ENCODE measurements at regions not wholly inside any gene's neighbourhood (a gene's known extent, or its start where the extent isn't known, plus 50 kb on each side); places are given as distances from the start of the nearest gene placed in this dataset.

DNA sequence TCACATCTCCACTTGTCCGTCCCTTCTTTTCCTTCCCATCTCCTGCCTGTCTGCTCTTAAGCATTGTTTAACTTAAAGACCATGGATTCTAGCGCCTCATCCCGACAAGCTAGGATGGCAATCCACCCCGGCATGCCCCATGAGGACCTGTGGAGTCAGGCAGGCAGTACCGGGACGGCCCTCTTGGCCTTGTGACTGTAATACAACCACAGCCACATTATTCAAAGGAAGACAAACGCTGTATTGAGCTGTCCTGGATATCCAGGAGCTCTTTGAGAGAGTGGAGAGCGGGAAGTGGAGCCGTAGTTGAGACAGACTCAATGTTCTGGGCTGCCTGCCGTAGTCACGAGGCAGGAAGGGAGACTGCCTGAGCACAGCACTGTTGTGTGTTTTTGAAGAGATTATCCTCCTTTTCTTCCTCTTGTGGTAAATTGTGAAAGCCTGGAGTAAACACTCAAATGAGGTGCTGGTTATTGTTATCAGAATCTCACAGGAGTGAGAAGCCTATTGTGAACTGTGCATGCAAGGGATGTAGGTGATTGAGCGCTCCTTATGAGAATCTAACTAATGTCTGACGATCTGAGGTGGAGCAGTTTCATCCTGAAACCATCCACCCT lies 929.8 kb upstream of the CNTNAP5 start:
- no peak overlapping the region for H3K4me3 Mint-ChIP-seq
- CTCF ChIA-PET: no interaction called here
- H3K4me1 Mint-ChIP-seq: no peaks in the 10 kb centered on the region
- no peak overlapping the region for H3K27ac Mint-ChIP-seq
- DNase-seq: no peak
- peaks cover 17% of the 10 kb centered on the region for H3K9me3 Mint-ChIP-seq
- no peaks in the 10 kb centered on the region for H3K27me3 Mint-ChIP-seq
- no peaks in the 10 kb centered on the region for H3K36me3 Mint-ChIP-seq

DNA sequence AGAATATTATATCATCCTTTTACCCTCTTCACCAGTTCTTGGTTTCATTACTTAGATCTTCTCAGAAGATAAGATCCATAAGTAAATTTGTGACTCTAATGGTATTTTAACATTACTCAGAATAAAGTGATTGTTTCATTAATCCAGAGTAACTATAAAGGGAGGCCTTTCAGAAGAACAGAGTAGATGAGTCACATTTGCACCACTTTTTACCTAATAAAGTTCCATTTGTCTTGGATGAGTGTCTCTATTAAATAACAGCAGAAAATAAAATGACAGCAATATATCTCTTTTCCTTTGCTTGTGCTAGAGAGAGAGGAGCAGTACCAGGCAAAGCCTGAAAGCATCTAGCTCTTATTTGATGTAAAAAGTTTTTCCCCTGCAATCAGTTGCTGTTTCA lies 926.5 kb upstream of the CNTNAP5 start:
- H3K27ac Mint-ChIP-seq: no peak overlapping the region
- no peaks in the 10 kb centered on the region for H3K4me1 Mint-ChIP-seq
- no peaks in the 10 kb centered on the region for H3K27me3 Mint-ChIP-seq
- H3K4me3 Mint-ChIP-seq: no peak overlapping the region
- H3K36me3 Mint-ChIP-seq: no peaks in the 10 kb centered on the region
- DNase-seq: no peak
- CTCF ChIA-PET: no interaction called here
- peaks cover 17% of the 10 kb centered on the region for H3K9me3 Mint-ChIP-seq

DNA sequence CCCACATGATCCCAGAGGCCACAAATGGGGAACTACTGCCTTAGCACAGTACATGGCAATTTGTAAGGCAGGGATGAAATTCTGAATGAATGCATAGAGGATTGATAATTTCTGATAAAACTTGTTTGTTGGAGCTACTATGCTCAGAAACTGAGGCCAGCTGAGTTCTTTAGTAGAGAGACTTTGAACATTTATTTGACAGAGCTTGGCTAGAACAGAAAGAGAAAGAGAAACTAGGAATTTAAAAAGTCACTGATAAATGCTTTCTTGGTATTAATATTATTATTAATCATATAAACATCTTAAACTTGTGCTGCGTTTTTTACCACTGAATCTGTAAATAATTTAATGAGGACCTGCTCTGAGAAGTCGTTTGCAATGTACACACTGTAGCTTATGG lies 923.7 kb upstream of the CNTNAP5 start:
- H3K36me3 Mint-ChIP-seq: no peaks in the 10 kb centered on the region
- no peak overlapping the region for H3K4me3 Mint-ChIP-seq
- H3K4me1 Mint-ChIP-seq: no peaks in the 10 kb centered on the region
- H3K27me3 Mint-ChIP-seq: no peaks in the 10 kb centered on the region
- CTCF ChIA-PET: no interaction called here
- no peak for DNase-seq
- H3K9me3 Mint-ChIP-seq: peaks cover 8% of the 10 kb centered on the region
- H3K27ac Mint-ChIP-seq: no peak overlapping the region

DNA sequence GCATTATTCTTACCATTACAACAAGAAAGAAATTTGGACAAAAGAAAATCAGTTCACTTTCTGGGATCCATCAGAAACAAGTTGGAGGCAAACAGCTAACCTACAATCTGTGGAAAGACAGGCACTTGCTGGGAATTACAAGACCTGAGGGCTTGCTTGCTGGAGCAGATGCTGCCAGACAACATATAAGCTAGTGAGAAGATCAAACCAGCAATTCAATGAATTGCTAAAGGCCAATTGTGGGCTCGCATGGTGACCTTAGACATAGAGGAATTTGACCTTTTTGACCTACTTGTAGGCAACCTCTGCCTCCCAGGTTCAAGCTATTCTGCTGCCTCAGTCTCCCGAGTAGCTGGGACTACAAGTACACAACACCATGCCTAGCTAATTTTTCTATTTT lies 921.2 kb upstream of the CNTNAP5 start:
- H3K4me1 Mint-ChIP-seq: no peaks in the 10 kb centered on the region
- CTCF ChIA-PET: no interaction called here
- H3K27me3 Mint-ChIP-seq: no peaks in the 10 kb centered on the region
- H3K36me3 Mint-ChIP-seq: no peaks in the 10 kb centered on the region
- no peak overlapping the region for H3K27ac Mint-ChIP-seq
- no peak overlapping the region for H3K4me3 Mint-ChIP-seq
- peaks cover 6% of the 10 kb centered on the region for H3K9me3 Mint-ChIP-seq
- DNase-seq: no peak

DNA sequence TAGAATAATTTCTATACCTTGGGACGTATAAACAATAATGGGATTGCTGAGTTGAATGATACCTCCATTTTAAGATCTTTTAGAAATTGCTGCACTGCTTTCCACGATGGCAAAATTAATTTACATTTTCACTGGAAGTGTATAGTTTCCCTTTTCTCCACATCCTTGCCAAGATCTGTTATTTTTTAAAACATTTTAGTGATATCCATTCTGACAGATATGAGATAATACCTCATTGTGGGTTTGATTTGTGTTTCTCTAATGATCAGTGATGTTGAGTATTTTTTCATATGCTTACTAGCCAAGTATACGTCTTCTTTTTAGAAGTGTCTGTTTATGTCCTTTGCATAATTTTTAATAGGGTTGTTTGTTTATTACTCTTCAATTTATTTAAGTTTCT lies 908.5 kb upstream of the CNTNAP5 start:
- CTCF ChIA-PET: no interaction called here
- Mint-ChIP-seq H3K4me3 (no peak overlapping the region), H3K9me3 (peaks cover 25% of the 10 kb centered on the region), H3K36me3 (no peaks in the 10 kb centered on the region), H3K27me3 (no peaks in the 10 kb centered on the region), H3K27ac (no peak overlapping the region), H3K4me1 (no peaks in the 10 kb centered on the region)
- no peak for DNase-seq

DNA sequence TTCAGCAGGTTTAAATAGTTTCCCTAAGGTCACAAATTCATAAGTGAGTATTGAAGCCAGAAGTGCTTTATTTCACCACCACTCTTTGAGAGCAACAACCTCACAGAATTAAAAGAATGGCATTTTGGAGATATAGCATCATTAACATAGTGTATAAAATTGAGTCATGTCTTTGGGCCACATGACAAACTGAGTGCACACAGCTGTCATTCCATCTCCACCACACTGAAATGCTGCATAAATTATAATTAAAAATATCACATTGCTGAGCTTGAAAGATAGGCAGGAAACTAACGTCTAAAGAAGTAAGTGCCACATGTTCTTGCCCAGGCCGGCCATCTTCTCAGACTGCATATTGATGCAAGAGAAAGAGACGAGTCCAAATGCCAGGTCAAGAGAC lies 897.9 kb upstream of the CNTNAP5 start:
- no peaks in the 10 kb centered on the region for H3K36me3 Mint-ChIP-seq
- no peak for DNase-seq
- no peaks in the 10 kb centered on the region for H3K27me3 Mint-ChIP-seq
- no peak overlapping the region for H3K4me3 Mint-ChIP-seq
- CTCF ChIA-PET: no interaction called here
- H3K27ac Mint-ChIP-seq: no peak overlapping the region
- H3K9me3 Mint-ChIP-seq: peaks cover 19% of the 10 kb centered on the region
- no peaks in the 10 kb centered on the region for H3K4me1 Mint-ChIP-seq

DNA sequence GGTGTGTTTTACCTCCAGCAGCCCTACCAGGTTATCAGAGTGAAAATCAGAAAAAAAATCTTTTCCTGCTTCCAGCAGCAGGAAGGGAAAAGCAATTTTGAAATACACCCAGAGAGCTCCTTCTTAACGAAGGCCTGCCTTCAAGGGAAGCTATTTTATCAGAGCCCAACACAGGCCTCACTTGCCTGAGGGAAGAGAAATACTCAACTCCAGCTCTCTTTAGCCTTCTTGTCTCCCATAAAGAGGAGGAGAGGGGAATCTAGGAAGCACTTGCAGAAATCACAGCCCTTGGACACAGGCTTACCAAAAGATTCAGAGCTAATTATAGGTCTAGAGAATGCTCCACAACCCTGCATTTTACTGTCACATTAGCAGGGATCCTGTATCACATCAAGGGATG lies 896.1 kb upstream of the CNTNAP5 start:
- Mint-ChIP-seq H3K4me1 (no peaks in the 10 kb centered on the region), H3K9me3 (peaks cover 21% of the 10 kb centered on the region), H3K36me3 (no peaks in the 10 kb centered on the region), H3K27me3 (no peaks in the 10 kb centered on the region), H3K27ac (no peak overlapping the region), H3K4me3 (no peak overlapping the region)
- CTCF ChIA-PET: no interaction called here
- no peak for DNase-seq

DNA sequence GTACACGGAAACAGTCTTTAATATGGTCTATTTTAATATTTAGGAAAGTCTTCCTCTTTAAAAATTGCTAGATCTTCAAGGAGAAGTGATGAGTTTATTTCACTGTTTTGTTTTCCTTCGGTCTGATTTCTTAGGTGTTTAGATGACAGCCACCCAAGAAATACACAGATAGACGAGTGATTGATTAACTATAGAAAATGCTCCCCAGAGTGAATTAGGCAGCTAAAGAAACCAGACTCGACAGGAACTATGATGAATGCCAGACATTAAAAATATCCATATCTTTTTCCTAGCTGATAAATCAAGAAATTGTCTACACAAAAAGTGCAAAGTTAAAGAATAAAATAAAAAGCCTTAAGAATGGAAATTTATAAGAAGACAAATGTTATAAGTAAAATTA lies 888.7 kb upstream of the CNTNAP5 start:
- Mint-ChIP-seq H3K27me3 (no peaks in the 10 kb centered on the region), H3K4me1 (no peaks in the 10 kb centered on the region), H3K36me3 (no peaks in the 10 kb centered on the region), H3K9me3 (peaks cover 10% of the 10 kb centered on the region), H3K4me3 (no peak overlapping the region), H3K27ac (no peak overlapping the region)
- CTCF ChIA-PET: no interaction called here
- DNase-seq: no peak

DNA sequence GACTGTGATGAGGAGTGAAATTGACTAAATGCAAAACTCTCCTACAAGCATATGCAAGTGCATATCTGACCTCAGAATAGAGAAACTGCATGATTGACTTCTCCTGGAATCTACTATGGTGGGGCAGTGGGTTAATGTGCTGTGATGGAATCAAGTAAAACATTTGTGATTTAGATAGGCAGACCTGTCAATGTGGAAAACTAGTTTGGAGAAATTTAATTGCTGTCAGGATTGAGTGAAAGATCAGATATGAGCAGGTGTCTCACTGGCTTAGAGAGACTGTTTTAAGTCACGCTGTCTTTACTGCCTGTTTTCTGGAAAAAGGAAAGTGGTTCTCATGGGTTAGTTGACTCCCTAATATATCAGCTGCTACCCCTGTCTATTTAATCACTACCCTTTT lies 881.0 kb upstream of the CNTNAP5 start:
- no peak for DNase-seq
- no peak overlapping the region for H3K4me3 Mint-ChIP-seq
- H3K27ac Mint-ChIP-seq: no peak overlapping the region
- no peaks in the 10 kb centered on the region for H3K36me3 Mint-ChIP-seq
- H3K27me3 Mint-ChIP-seq: no peaks in the 10 kb centered on the region
- no peaks in the 10 kb centered on the region for H3K4me1 Mint-ChIP-seq
- CTCF ChIA-PET: no interaction called here
- peaks cover 17% of the 10 kb centered on the region for H3K9me3 Mint-ChIP-seq

DNA sequence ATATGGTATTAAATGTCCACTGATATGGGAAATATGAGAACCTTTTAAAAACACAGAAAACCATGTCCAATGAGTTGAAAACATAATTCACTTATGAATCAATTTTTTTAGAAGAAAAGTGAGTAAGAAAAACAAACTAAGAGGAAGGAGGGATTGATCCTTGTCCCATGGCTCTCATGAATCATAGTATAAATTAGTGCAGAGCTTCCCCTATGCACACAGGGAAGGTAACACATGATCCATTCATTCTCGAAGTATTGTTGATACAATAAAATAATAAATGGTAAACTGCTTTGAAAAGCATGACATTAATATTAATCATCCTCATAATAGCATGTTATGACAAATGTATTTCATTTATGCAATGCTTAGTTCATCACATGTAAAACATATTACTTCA lies 872.0 kb upstream of the CNTNAP5 start:
- CTCF ChIA-PET: no interaction called here
- no peak for DNase-seq
- no peaks in the 10 kb centered on the region for H3K27me3 Mint-ChIP-seq
- H3K36me3 Mint-ChIP-seq: no peaks in the 10 kb centered on the region
- peaks cover 3% of the 10 kb centered on the region for H3K9me3 Mint-ChIP-seq
- H3K4me3 Mint-ChIP-seq: no peak overlapping the region
- H3K27ac Mint-ChIP-seq: no peak overlapping the region
- no peaks in the 10 kb centered on the region for H3K4me1 Mint-ChIP-seq

DNA sequence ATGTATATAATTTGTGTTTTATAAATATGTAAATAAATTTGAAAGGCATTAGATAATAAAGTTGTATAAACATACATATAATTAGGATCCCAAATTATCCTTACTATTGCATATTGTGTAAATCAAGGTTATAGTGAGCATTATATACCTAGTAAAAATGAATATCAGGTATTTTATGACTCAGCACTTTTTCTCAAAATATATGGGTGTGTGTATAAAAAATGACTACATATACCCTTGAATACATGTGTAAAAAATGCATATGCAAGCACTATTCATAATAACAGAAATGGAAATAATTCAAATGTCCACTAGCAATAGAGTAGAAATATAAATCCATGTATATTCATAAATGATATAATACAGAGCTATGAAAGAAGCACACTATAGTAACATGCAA lies 870.9 kb upstream of the CNTNAP5 start:
- H3K27ac Mint-ChIP-seq: no peak overlapping the region
- H3K9me3 Mint-ChIP-seq: peaks cover 3% of the 10 kb centered on the region
- H3K4me1 Mint-ChIP-seq: no peaks in the 10 kb centered on the region
- DNase-seq: no peak
- no peak overlapping the region for H3K4me3 Mint-ChIP-seq
- CTCF ChIA-PET: no interaction called here
- H3K27me3 Mint-ChIP-seq: no peaks in the 10 kb centered on the region
- no peaks in the 10 kb centered on the region for H3K36me3 Mint-ChIP-seq

DNA sequence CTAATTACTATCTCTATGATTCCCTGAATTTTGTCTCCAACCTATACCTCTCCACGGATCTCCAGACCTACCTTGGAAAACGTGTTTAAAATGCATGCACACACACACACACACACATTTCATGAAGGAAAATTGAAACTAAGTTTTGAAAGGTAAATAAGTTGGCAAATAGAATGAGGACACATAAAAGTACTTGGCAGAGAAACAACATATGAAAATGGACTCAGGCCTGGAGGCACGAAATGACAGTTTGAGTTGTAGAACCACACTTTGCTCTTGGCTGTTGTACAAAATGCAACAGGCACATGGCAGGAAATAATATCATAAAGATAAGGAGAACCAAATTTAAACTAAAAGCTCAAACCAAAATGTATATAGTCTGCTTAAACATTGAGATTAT lies 868.1 kb upstream of the CNTNAP5 start:
- CTCF ChIA-PET: no interaction called here
- H3K9me3 Mint-ChIP-seq: peaks cover 6% of the 10 kb centered on the region
- H3K36me3 Mint-ChIP-seq: no peaks in the 10 kb centered on the region
- H3K27ac Mint-ChIP-seq: no peak overlapping the region
- no peak for DNase-seq
- no peaks in the 10 kb centered on the region for H3K4me1 Mint-ChIP-seq
- no peaks in the 10 kb centered on the region for H3K27me3 Mint-ChIP-seq
- H3K4me3 Mint-ChIP-seq: no peak overlapping the region

DNA sequence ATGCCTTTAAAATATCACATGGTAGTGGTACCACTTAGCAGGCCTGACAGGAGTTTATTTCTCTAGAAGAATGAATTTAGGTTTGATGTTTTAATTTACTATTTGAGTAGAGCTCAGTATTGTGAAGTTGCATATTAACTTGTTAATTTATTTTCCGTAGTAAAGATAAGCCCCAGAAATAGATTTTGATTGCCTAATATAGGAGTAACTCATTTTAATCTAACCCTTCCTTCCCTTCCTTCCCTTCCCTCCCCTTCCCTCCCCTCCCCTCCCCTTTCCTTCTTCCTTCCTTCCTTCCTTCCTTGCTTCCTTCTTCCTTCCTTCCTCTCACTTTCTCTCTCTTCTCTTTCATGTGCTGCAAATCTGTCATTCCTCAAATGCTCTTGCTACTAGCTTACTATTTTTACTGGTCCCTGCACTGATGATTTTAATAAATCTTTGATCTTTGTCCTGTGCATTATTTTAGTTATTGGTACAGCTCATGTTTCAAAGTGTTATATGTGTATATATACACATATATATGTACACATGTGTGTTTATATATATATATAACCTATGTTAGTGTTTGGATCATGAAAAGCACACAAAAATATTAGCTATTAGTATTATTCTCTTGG lies 862.6 kb upstream of the CNTNAP5 start:
- Mint-ChIP-seq H3K9me3 (peaks cover 6% of the 10 kb centered on the region), H3K4me3 (no peak overlapping the region), H3K27ac (no peak overlapping the region), H3K36me3 (no peaks in the 10 kb centered on the region), H3K27me3 (no peaks in the 10 kb centered on the region), H3K4me1 (no peaks in the 10 kb centered on the region)
- CTCF ChIA-PET: interaction anchor here (0.6 kb wide), 1 partner anchor 774 kb away, joined by 3 read pairs; no protein-coding TSS in a partner anchor
- DNase-seq: no peak

DNA sequence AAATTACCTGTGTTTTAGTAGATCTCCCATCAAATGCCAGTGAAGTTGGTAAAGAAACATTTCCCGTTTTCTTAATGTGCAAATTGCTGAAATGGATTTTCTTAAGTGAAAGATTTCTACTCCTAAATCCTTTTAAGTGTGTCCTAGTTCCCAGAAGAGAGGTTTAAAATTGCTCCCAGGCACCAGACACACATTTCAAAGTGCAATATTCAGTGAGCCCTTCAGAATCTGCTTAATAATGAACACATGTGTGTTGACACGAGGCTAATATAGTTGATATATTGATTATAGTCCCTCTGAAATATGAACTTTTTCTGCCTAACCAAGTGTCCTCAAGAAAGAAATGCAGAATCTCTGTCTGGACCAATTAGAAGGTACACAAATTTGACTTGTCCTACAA lies 861.7 kb upstream of the CNTNAP5 start:
- H3K27me3 Mint-ChIP-seq: no peaks in the 10 kb centered on the region
- no peaks in the 10 kb centered on the region for H3K4me1 Mint-ChIP-seq
- no peaks in the 10 kb centered on the region for H3K36me3 Mint-ChIP-seq
- H3K27ac Mint-ChIP-seq: no peak overlapping the region
- DNase-seq: no peak
- CTCF ChIA-PET: no interaction called here
- H3K9me3 Mint-ChIP-seq: peaks cover 8% of the 10 kb centered on the region
- H3K4me3 Mint-ChIP-seq: no peak overlapping the region

DNA sequence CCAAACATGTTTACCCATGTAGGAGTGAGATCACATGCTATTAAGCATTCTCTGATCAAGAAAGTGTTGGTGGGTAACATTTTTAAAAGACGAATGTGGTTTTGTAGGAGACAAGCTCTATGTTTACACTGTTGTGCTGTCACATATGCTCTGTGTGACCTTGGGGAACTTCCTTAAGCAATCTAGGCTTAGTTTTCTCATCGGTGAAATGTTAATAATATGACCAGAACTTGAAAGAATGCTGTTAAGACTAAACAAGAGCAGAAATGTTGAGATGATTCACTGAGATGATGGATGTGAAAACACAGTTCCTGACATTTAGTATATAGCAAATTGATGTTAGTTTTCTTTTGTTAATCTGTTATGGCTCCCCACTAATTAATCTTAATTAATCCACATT lies 860.9 kb upstream of the CNTNAP5 start:
- Mint-ChIP-seq H3K27me3 (no peaks in the 10 kb centered on the region), H3K4me3 (no peak overlapping the region), H3K9me3 (peaks cover 8% of the 10 kb centered on the region), H3K27ac (no peak overlapping the region), H3K36me3 (no peaks in the 10 kb centered on the region), H3K4me1 (no peaks in the 10 kb centered on the region)
- DNase-seq: no peak
- CTCF ChIA-PET: no interaction called here

DNA sequence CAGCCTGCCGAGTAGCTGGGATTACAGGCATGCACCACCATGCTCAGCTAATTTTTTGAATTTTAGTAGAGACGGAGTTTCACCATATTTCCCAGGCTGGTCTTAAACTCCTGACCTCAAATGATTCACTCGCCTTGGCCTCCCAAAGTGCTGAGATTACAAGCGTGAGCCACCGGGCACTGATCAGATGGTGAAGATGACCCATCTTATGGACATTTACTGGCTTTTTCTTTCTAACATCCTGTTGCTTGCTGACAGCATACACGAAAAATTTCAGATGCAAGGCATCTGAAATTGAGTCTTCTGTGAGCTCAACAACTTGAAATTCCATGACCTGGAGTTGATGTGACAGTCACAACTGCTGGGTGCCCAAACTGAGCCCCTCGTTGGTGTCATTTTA lies 859.5 kb upstream of the CNTNAP5 start:
- Mint-ChIP-seq H3K9me3 (peaks cover 14% of the 10 kb centered on the region), H3K4me1 (no peaks in the 10 kb centered on the region), H3K27me3 (no peaks in the 10 kb centered on the region), H3K36me3 (no peaks in the 10 kb centered on the region), H3K4me3 (no peak overlapping the region), H3K27ac (no peak overlapping the region)
- no peak for DNase-seq
- CTCF ChIA-PET: no interaction called here

Data from activated naive CD4-positive, alpha-beta T cell treated with anti-CD3 and anti-CD28 coated beads, Interleukin-2, amount 10 ng/mL, durations not matched to agents 7 days and 5 days (primary cell).